Tibial artery (tissue), 4 donors: ENCODE measurements at regions not wholly inside any gene's neighbourhood (a gene's known extent, or its start where the extent isn't known, plus 50 kb on each side); places are given as distances from the start of the nearest gene placed in this dataset.

Experiments
- DNase-seq, 2 donors: peaks; one replicate each; pipeline ENCODE4 v3.0.0-alpha.2; 2019
- H3K27ac ChIP-seq, 2 donors: fragments of 200-600 bp; sonication (generic) in 1 of 2; 1 replicate in 1 of 2; 2 replicates in 1 of 2; pipeline ENCODE4 v1.5.1; 2018 to 2019; ENCODE audit warnings: mild to moderate bottlenecking in 1 of 2
- H3K27me3 ChIP-seq, 2 donors: fragments of 200-600 bp; sonication (generic) in 1 of 2; one replicate each; pipeline versions ENCODE4 v1.5.1 to v1.6.0; 2016 to 2019
- H3K36me3 ChIP-seq, 3 donors: fragments of 200-600 bp; sonication (generic) in 2 of 3; one replicate each; pipeline ENCODE4 v1.5.1; 2016 to 2019; ENCODE audit warnings: mild to moderate bottlenecking in 2 of 3
- H3K4me1 ChIP-seq, 4 donors: fragments of 200-600 bp; sonication (generic) in 2 of 4; 1 replicate in 3 of 4; 2 replicates in 1 of 4; pipeline ENCODE4 v1.5.1; 2016 to 2019
- H3K4me3 ChIP-seq, 2 donors: fragments of 200-600 bp; sonication (generic) in 1 of 2; 1 replicate in 1 of 2; 2 replicates in 1 of 2; pipeline ENCODE4 v1.5.1; 2018 to 2019; ENCODE audit warnings: mild to moderate bottlenecking in 2 of 2
- H3K9me3 ChIP-seq, 3 donors: fragments of 200-600 bp; sonication (generic) in 1 of 3; one replicate each; pipeline ENCODE4 v1.5.1; 2016 to 2019
- intact Hi-C: fragments of 100-400 bp; cut with DNase I; formaldehyde crosslinking; loops from one replicate; pipeline ENCODE4 v1.15.0; 2023; ENCODE audit warnings: low total_unique reads
- TF ChIP-seq, protein P1 (sequence below), 2 experiments: fragments of 200-600 bp in 1 of 2; fragments of 450-650 bp in 1 of 2; IDR thresholded peaks; one replicate each; pipeline ENCODE4 v1.5.1; 2017 to 2019; ENCODE audit warnings: antibody characterized with exemption in 2 of 2, mild to moderate bottlenecking in 1 of 2, moderate library complexity in 1 of 2

DNA sequence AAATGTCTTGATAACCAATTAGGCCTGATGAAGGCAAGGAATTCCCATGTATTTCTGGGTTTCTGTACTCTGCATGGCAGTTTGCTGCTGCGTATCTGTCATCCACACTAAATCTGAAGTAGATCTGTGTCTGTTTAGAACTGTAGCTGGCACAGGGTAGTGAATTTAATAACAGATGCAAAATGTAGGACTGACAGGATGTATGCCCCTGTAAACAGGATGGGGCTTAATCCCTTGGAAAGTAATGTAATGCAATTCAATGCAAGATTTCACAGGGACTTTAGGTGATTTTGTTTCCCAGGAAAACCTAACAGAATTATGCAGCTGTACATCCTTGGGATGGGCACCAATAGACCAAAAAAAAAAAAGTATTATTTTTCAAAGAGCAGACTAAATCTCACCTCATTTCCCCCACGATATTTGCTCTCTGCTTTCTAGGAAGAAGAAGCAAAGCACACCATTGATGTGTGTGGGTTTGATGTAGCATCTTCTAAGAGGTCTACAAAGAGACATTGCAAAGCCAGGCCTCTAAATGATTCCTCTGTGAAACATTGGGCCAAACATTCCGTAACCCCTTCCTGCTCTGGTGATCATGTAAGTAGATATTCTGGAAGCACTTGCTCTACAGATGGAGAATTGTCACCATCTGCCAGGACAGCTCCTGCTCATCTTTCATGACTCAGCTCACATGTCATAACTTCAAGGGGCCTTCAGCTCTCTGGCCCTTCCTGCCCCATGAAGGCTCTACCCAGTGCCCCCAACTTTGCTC is 464.3 kb upstream of the RGMA start:
- no peaks in the 10 kb centered on the region for H3K4me1 ChIP-seq
- H3K27ac ChIP-seq, result no peak overlapping the region
- no peak for DNase-seq
- TF ChIP-seq, protein P1, sequence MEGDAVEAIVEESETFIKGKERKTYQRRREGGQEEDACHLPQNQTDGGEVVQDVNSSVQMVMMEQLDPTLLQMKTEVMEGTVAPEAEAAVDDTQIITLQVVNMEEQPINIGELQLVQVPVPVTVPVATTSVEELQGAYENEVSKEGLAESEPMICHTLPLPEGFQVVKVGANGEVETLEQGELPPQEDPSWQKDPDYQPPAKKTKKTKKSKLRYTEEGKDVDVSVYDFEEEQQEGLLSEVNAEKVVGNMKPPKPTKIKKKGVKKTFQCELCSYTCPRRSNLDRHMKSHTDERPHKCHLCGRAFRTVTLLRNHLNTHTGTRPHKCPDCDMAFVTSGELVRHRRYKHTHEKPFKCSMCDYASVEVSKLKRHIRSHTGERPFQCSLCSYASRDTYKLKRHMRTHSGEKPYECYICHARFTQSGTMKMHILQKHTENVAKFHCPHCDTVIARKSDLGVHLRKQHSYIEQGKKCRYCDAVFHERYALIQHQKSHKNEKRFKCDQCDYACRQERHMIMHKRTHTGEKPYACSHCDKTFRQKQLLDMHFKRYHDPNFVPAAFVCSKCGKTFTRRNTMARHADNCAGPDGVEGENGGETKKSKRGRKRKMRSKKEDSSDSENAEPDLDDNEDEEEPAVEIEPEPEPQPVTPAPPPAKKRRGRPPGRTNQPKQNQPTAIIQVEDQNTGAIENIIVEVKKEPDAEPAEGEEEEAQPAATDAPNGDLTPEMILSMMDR (IDR thresholded peaks at IDR 0.05), result no peak
- H3K9me3 ChIP-seq, result no peaks in the 10 kb centered on the region
- no peaks in the 10 kb centered on the region for H3K36me3 ChIP-seq
- H3K27me3 ChIP-seq, result no peaks in the 10 kb centered on the region
- intact Hi-C loops, result no loop called here
- no peak overlapping the region for H3K4me3 ChIP-seq

DNA sequence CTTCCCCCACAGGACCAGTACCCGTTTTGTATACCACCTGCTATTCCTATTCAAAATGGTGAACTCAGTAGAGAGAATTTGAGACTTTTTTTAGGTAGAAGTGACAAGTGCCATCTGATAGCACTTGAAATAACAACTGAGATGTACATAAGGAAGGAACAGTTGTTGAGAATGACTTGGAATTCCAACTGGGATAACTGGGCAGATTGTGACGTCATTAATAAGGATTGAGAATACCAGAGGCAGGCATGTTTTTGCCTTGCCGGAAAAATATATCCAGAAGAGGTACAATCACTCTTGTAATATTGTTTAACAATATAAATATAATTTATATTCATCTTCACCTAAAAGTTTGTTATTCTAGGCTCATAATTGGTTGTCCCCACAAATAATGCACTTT is 454.1 kb upstream of the RGMA start:
- no peak for DNase-seq
- Histone ChIP-seq H3K27ac (no peak overlapping the region), H3K4me3 (no peak overlapping the region), H3K36me3 (no peaks in the 10 kb centered on the region), H3K9me3 (peaks cover 0 to 9% (median 1%) of the 10 kb centered on the region in 3 donors), H3K27me3 (no peaks in the 10 kb centered on the region), H3K4me1 (no peaks in the 10 kb centered on the region)
- TF ChIP-seq, protein P1 (IDR thresholded peaks at IDR 0.05), result no peak
- intact Hi-C loops, result no loop called here

DNA sequence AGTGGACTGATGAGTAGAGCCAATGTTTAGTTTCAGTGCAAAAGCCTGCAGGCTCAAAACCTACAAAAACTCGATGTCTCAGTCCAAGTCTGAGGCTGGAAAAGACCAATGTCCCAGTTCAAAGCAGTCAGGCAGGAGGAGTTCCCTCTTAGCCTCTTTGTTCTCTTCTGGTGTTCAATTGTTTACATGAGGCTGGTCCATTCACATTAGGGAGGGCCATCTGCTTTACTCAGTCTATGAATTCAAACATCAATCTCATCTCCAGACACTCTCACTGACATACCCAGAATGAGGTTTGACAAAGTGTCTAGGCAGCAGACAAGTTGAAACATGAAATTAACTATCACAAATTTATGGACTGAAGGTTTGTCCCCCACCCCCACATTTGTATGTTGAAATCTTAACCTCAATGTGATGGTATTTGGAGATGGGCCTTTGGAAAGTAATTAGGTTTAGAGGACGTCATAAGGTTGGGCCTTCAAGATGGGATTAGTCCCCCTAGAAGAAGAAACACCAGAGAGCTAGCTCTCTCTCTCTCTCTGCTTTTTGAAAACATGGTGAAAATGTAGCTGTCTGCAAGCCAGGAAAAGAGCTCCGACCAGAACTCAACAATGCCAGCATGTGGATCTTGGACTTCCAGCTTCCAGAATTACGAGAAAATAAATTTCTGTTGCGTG is 438.5 kb upstream of the RGMA start:
- TF ChIP-seq, protein P1 (IDR thresholded peaks at IDR 0.05), result no peak
- no peak overlapping the region for H3K4me3 ChIP-seq
- intact Hi-C loops, result no loop called here
- H3K4me1 ChIP-seq, result no peaks in the 10 kb centered on the region
- H3K27me3 ChIP-seq, result peaks cover 0 to 4% of the 10 kb centered on the region in 2 donors
- H3K9me3 ChIP-seq, result no peaks in the 10 kb centered on the region
- DNase-seq, result no peak
- no peaks in the 10 kb centered on the region for H3K36me3 ChIP-seq
- H3K27ac ChIP-seq, result no peak overlapping the region

DNA sequence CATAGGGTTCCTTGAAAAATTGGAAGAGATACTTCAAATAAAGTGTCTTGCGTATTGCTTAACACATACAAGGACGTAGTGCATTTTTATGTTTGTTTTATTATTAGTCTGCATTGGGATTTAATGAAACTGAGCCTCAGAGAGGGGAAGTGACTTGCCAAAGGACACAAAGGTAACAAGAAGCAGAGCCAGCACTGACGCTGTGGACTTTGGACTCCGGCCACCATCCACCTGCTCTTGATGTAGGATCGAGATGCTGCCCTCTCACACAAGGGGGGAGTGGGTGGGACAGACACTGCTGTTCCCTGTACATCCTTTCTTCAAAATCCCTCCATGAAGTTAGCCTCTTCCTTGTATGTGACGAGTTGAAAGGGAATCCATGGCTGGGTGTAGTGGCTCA is 435.4 kb upstream of the RGMA start:
- DNase-seq, result no peak
- Histone ChIP-seq H3K27ac (no peak overlapping the region), H3K9me3 (no peaks in the 10 kb centered on the region), H3K27me3 (peaks cover 0 to 4% of the 10 kb centered on the region in 2 donors), H3K36me3 (no peaks in the 10 kb centered on the region), H3K4me3 (no peak overlapping the region), H3K4me1 (no peaks in the 10 kb centered on the region)
- intact Hi-C loops, result no loop called here
- TF ChIP-seq, protein P1 (IDR thresholded peaks at IDR 0.05), result no peak

DNA sequence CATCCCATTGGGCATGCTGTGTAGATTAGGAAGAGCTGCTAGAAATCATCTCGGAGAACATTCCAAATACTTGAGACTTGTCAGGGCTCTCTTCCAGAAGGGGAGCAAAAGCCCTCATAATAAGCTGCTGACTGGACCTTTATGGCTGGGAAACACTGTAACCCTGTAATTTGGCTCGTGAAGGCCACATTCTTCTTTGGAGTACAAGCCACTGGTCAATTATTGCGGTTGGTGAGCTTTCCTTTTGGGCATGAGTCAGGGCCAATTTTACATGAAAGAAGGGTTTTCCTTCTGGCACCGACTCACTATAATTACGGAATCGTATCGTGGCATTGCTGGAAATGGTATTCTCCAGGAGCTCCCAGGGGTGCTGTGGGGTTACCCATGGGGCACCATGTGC is 434.5 kb upstream of the RGMA start:
- intact Hi-C loops, result no loop called here
- TF ChIP-seq, protein P1 (IDR thresholded peaks at IDR 0.05), result no peak
- no peaks in the 10 kb centered on the region for H3K4me1 ChIP-seq
- H3K27ac ChIP-seq, result no peak overlapping the region
- H3K9me3 ChIP-seq, result no peaks in the 10 kb centered on the region
- H3K36me3 ChIP-seq, result no peaks in the 10 kb centered on the region
- peaks cover 0 to 4% of the 10 kb centered on the region in 2 donors for H3K27me3 ChIP-seq
- DNase-seq, result no peak
- H3K4me3 ChIP-seq, result no peak overlapping the region
